DND-41 (cell line): ENCODE measurements at regions not wholly inside any gene's neighbourhood (a gene's known extent, or its start where the extent isn't known, plus 50 kb on each side); places are given as distances from the start of the nearest gene placed in this dataset.
"Not testable (repeated sequence)": the region's sequence is repeated elsewhere in the genome, so short reads cannot be mapped to it uniquely, and the experiment has no call there.

ENCODE experiments used
- ATAC-seq: fragments of 200-7000 bp; cut with Tn5 transposase; 3 replicates; pipeline ENCODE4 v1.9.1; 2021; ENCODE audit warnings: low read depth; ENCODE audit not compliant: insufficient read depth
- DNase-seq: peaks from one replicate; pipeline ENCODE4 v3.0.0-alpha.2; 2020
- H2AFZ ChIP-seq: 2 replicates; pipeline ENCODE4 v1.6.0; 2012; ENCODE audit warnings: low read depth, low read length
- H3K27ac ChIP-seq: 2 replicates; pipeline ENCODE4 v1.5.1; 2012; ENCODE audit warnings: low read length, inconsistent platforms
- H3K27me3 ChIP-seq: fragments of 200-600 bp; sonication (generic); 2 replicates; pipeline ENCODE4 v1.6.0; 2012; ENCODE audit warnings: low read length, mild to moderate bottlenecking, inconsistent platforms; ENCODE audit not compliant: insufficient read depth, poor library complexity
- H3K36me3 ChIP-seq: 2 replicates; pipeline ENCODE4 v1.5.1; 2012; ENCODE audit warnings: low read length, inconsistent platforms; ENCODE audit not compliant: insufficient read depth
- H3K4me1 ChIP-seq: 2 replicates; pipeline ENCODE4 v1.5.1; 2012; ENCODE audit warnings: mild to moderate bottlenecking, low read length; ENCODE audit not compliant: insufficient read depth
- H3K4me2 ChIP-seq: 2 replicates; pipeline ENCODE4 v1.6.0; 2012; ENCODE audit warnings: mild to moderate bottlenecking, moderate library complexity, low read length, inconsistent platforms; ENCODE audit not compliant: insufficient read depth
- H3K4me3 ChIP-seq, 2 experiments: fragments of 200-600 bp in 1 of 2; shearing (Covaris generic) in 1 of 2; 2 replicates each; pipeline ENCODE4 v1.5.1; 2012 to 2016; ENCODE audit warnings: inconsistent platforms in 2 of 2, low read length in 2 of 2, mild to moderate bottlenecking in 2 of 2, low read depth in 1 of 2, moderate library complexity in 1 of 2
- H3K79me2 ChIP-seq: 2 replicates; pipeline ENCODE4 v1.6.0; 2012; ENCODE audit warnings: low read length, inconsistent platforms; ENCODE audit not compliant: insufficient read depth
- H3K9ac ChIP-seq: 2 replicates; pipeline ENCODE4 v1.6.0; 2012; ENCODE audit warnings: low read depth, mild to moderate bottlenecking, inconsistent platforms, low read length, moderate library complexity
- H3K9me3 ChIP-seq: 2 replicates; pipeline ENCODE4 v1.5.1; 2012; ENCODE audit warnings: low read length, moderate library complexity, mild to moderate bottlenecking, inconsistent platforms; ENCODE audit not compliant: insufficient read depth, severe bottlenecking
- H4K20me1 ChIP-seq: 2 replicates; pipeline ENCODE4 v1.6.0; 2012; ENCODE audit warnings: low read length; ENCODE audit not compliant: insufficient read depth
- CTCF ChIP-seq: IDR thresholded peaks from 2 replicates; pipeline ENCODE4 v1.5.1; 2012; ENCODE audit warnings: borderline replicate concordance, low read length, moderate library complexity, mild to moderate bottlenecking; ENCODE audit not compliant: poor library complexity, severe bottlenecking; ENCODE audit errors: extremely low read depth
- EZH2 ChIP-seq: IDR thresholded peaks from 3 replicates; pipeline ENCODE4 v1.6.1; 2012; ENCODE audit warnings: borderline replicate concordance, low read depth, mild to moderate bottlenecking, moderate library complexity, low read length, inconsistent platforms; ENCODE audit not compliant: severe bottlenecking

- no peak overlapping the region for H3K27ac ChIP-seq
- no peak overlapping the region for H3K4me3 ChIP-seq
- no peak for ATAC-seq
Measured at GRCh38 chr13:64688893-64689677, 2541.1 kb downstream of the PCDH9 start.

GRCh38 chr13:64686536-64686935 lies 2543.6 kb downstream of the PCDH9 start:
- not testable (repeated sequence) for H3K36me3 ChIP-seq, H3K79me2 ChIP-seq, H3K9me3 ChIP-seq, H3K4me3 ChIP-seq, H3K27me3 ChIP-seq, H3K27ac ChIP-seq, H3K4me1 ChIP-seq, H2AFZ ChIP-seq, H3K9ac ChIP-seq, H3K4me2 ChIP-seq, DNase-seq, H4K20me1 ChIP-seq, ATAC-seq

More at GRCh38 chr13:64688893-64689677, 2541.1 kb downstream of the PCDH9 start:
- Histone ChIP-seq H2AFZ (no peak overlapping the region), H4K20me1 (no peaks in the 10 kb centered on the region), H3K27me3 (no peaks in the 10 kb centered on the region), H3K9ac (no peak overlapping the region), H3K9me3 (no peaks in the 10 kb centered on the region), H3K36me3 (no peaks in the 10 kb centered on the region), H3K79me2 (no peaks in the 10 kb centered on the region), H3K4me2 (no peak overlapping the region), H3K4me1 (no peaks in the 10 kb centered on the region)
- TF ChIP-seq CTCF (no peak), EZH2 (no peak)
- no peak for DNase-seq

DNA sequence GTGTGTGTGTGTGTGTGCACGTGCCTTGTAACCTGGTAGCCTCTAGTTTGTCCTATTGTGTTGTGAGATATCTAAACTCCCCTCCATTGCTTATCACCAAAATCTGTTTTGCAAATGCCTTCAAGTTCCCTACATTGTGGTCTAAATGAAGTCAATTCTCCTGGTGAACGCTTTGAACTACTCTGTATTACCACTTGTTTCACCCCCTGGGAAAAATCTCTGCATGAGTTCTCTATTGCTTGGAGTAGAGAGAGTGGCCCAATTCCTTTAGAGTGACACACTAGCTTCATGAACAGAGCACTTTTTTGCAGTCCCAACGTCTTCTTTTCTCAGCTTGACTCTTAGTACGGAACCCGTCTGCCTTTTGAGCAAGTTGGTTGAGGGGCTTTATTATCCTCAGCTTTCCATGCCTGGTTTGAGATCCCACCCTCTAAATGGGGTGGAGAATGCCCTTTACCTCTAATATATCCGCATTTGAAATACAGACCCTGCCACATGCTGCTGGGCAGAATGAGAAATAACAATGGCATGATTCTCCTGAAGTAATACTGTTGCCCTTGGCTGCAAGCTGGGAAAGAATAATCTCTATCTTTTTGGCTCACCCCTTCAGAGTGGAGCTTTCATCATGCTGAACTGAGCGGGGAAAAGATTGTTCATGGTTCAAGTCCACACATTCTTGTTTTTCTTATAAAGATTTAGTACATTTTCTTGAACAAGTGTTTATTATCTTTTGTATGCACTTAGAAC lies 2545.3 kb downstream of the PCDH9 start:
- Histone ChIP-seq H3K27ac (no peak overlapping the region), H3K27me3 (no peaks in the 10 kb centered on the region), H4K20me1 (no peaks in the 10 kb centered on the region), H3K9ac (no peak overlapping the region), H2AFZ (no peak overlapping the region), H3K4me2 (no peak overlapping the region), H3K4me3 (no peak overlapping the region), H3K36me3 (no peaks in the 10 kb centered on the region), H3K4me1 (no peaks in the 10 kb centered on the region), H3K9me3 (no peaks in the 10 kb centered on the region), H3K79me2 (no peaks in the 10 kb centered on the region)
- TF ChIP-seq CTCF (no peak), EZH2 (no peak)
- DNase-seq = no peak
- ATAC-seq = no peak

- Histone ChIP-seq H2AFZ (no peak overlapping the region), H3K4me2 (no peak overlapping the region), H3K79me2 (no peaks in the 10 kb centered on the region), H3K4me3 (no peak overlapping the region), H3K4me1 (no peaks in the 10 kb centered on the region), H3K27ac (no peak overlapping the region), H3K27me3 (no peaks in the 10 kb centered on the region), H3K36me3 (no peaks in the 10 kb centered on the region), H4K20me1 (no peaks in the 10 kb centered on the region), H3K9me3 (no peaks in the 10 kb centered on the region), H3K9ac (no peak overlapping the region)
- ATAC-seq (no peak), DNase-seq (no peak)
- TF ChIP-seq CTCF (no peak), EZH2 (no peak)
Measured at GRCh38 chr13:64684108-64684507, 2546.0 kb downstream of the PCDH9 start.
